Lung (tissue), 11 donors: ENCODE measurements at regions not wholly inside any gene's neighbourhood (a gene's known extent, or its start where the extent isn't known, plus 50 kb on each side); places are given as distances from the start of the nearest gene placed in this dataset.

Experiments used
- ATAC-seq: fragments of 200-7000 bp; cut with Tn5 transposase; one replicate; pipeline ENCODE4 v1.9.1; 2020; ENCODE audit warnings: moderate number of reproducible peaks; ENCODE audit not compliant: insufficient read depth, low FRiP score
- DNase-seq, 3 donors: peaks; one replicate each; pipeline ENCODE4 v3.0.0-alpha.2; 2013 to 2017
- H3K27ac ChIP-seq, 2 donors: one replicate each; pipeline ENCODE4 v1.5.1; 2013; ENCODE audit warnings: mild to moderate bottlenecking in 2 of 2, moderate library complexity in 2 of 2, control low read depth in 1 of 2, inconsistent platforms in 1 of 2, low read depth in 1 of 2, low read length in 1 of 2
- H3K27me3 ChIP-seq, 3 donors: one replicate each; pipeline ENCODE4 v1.5.1; 2013; ENCODE audit warnings: low read length in 2 of 3; ENCODE audit not compliant: control insufficient read depth in 3 of 3, insufficient read depth in 3 of 3
- H3K36me3 ChIP-seq, 4 donors: one replicate each; pipeline ENCODE4 v1.5.1; 2013; ENCODE audit warnings: low read length in 4 of 4, mild to moderate bottlenecking in 1 of 4, moderate library complexity in 1 of 4; ENCODE audit not compliant: control insufficient read depth in 4 of 4, insufficient read depth in 4 of 4
- H3K4me1 ChIP-seq, 5 donors: one replicate each; pipeline ENCODE4 v1.5.1; 2013; ENCODE audit warnings: low read length in 5 of 5, mild to moderate bottlenecking in 2 of 5, moderate library complexity in 1 of 5; ENCODE audit not compliant: control insufficient read depth in 5 of 5, insufficient read depth in 5 of 5
- H3K4me3 ChIP-seq: one replicate; pipeline ENCODE4 v1.5.1; 2013; ENCODE audit warnings: mild to moderate bottlenecking, control low read depth, moderate library complexity
- H3K9ac ChIP-seq, 2 donors: one replicate each; pipeline ENCODE4 v1.5.1; 2013; ENCODE audit warnings: low read length in 2 of 2, control low read depth in 1 of 2; ENCODE audit not compliant: insufficient read depth in 1 of 2
- H3K9me3 ChIP-seq, 4 donors: one replicate each; pipeline ENCODE4 v1.5.1; 2013; ENCODE audit warnings: low read length in 3 of 4, mild to moderate bottlenecking in 1 of 4, moderate library complexity in 1 of 4; ENCODE audit not compliant: control insufficient read depth in 4 of 4, insufficient read depth in 3 of 4
- CTCF ChIP-seq: IDR thresholded peaks from 2 replicates; pipeline ENCODE4 v1.5.1; 2012; ENCODE audit warnings: mild to moderate bottlenecking; ENCODE audit errors: control extremely low read depth, extremely low read depth
- WGBS, 2 donors: extraction: QIAGEN DNeasy Blood & Tissue Kit; methylation state at CpG; one replicate each; pipeline ENCODE4 v1.1.7; 2013; 5-methylcytosine and 5-hydroxymethylcytosine counted together
- donor health status: control.
- donor health status: control.
- donor health status: Bipolar disorder and iron deficiency.
- donor health status: healthy.
- donor health status: DM: yes; HTN: yes; CAD: no.

- Histone ChIP-seq H3K27me3 (no peaks in the 10 kb centered on the region), H3K9me3 (no peaks in the 10 kb centered on the region), H3K9ac (no peak overlapping the region), H3K27ac (no peak overlapping the region), H3K4me3 (no peak overlapping the region), H3K36me3 (no peaks in the 10 kb centered on the region), H3K4me1 (no peaks in the 10 kb centered on the region)
- TF ChIP-seq CTCF: no peak
- 71 to 79% methylated on average over 3 of the region's 3 CpGs for WGBS, 2 donors
- ATAC-seq (no peak), DNase-seq (no peak)
Measured at GRCh38 chr3:35483131-35483530, 156.2 kb upstream of the ARPP21 start.

DNA sequence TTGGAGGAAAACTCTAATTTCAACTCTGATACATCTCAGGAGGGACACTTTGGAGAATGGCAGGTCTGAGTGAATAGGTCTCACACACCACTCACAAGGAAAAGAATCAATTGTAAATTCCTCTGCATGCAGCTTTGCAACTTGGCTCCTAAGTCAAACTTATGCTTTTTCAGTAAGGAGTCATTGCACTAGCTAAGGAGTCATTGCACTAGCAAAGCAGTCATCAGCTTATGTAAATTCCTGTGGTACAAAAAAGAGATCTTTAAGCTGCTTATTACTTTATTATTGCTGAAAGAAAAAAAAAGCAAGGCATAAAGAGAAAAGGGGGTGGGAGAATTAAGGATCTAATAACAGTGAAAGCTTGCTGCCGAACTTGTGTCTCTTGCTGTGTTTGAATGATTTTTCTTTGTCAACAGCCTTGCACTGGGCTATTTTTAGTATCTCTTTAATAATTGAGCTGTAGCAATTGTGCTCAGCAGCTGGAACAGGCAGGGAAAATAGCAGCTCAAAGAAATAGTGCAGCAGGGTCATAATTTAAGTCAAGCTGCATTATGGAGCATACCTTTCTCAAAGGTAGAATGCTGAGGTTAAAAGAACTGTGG lies 154.3 kb upstream of the ARPP21 start:
- TF ChIP-seq CTCF: no peak
- H3K4me1 ChIP-seq: no peaks in the 10 kb centered on the region
- no peak overlapping the region for H3K9ac ChIP-seq
- no peak overlapping the region for H3K27ac ChIP-seq
- DNase-seq: peak in 1 of 3 donors; percentile 2
- ATAC-seq: no peak
- no peaks in the 10 kb centered on the region for H3K27me3 ChIP-seq
- H3K9me3 ChIP-seq: no peaks in the 10 kb centered on the region
- no peak overlapping the region for H3K4me3 ChIP-seq
- WGBS, 2 donors: 49 to 53% methylated on average over 1 of the region's 1 CpG
- no peaks in the 10 kb centered on the region for H3K36me3 ChIP-seq

DNA sequence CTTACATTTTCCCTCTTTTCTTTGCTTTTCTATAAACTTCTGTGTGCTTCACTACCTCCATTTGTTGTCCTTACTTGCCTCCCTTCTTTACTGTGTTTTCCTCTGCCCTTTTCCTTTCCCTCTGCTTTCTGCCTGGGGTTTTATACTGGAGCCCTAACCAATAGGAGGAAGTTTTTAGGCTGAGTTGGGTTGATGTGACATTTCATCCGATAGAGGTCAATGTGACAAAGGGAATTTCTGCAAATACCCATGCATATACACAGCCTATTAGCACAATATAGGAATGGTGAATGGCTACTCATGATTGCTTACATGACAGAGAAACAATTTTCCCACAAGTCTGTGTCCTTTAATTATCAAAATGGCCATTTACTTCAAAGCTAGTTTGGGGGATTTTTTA lies 153.0 kb upstream of the ARPP21 start:
- TF ChIP-seq CTCF: no peak
- no peak overlapping the region for H3K4me3 ChIP-seq
- H3K36me3 ChIP-seq: no peaks in the 10 kb centered on the region
- H3K27ac ChIP-seq: no peak overlapping the region
- H3K27me3 ChIP-seq: no peaks in the 10 kb centered on the region
- peak in 1 of 3 donors; percentile 15 for DNase-seq
- H3K9ac ChIP-seq: no peak overlapping the region
- ATAC-seq: no peak
- H3K9me3 ChIP-seq: no peaks in the 10 kb centered on the region
- WGBS, 2 donors: 63 to 77% methylated on average over 1 of the region's 1 CpG
- no peaks in the 10 kb centered on the region for H3K4me1 ChIP-seq

- Histone ChIP-seq H3K27ac (no peak overlapping the region), H3K27me3 (no peaks in the 10 kb centered on the region), H3K4me3 (no peak overlapping the region), H3K9me3 (no peaks in the 10 kb centered on the region), H3K36me3 (no peaks in the 10 kb centered on the region), H3K9ac (no peak overlapping the region), H3K4me1 (no peaks in the 10 kb centered on the region)
- DNase-seq (no peak), ATAC-seq (no peak)
- 57 to 68% methylated on average over 2 of the region's 2 CpGs for WGBS, 2 donors
- no peak for TF ChIP-seq CTCF
Measured at GRCh38 chr3:35487376-35487775, 151.9 kb upstream of the ARPP21 start.
